Muscle of leg (tissue), 3 donors: ENCODE measurements at regions not wholly inside any gene's neighbourhood (a gene's known extent, or its start where the extent isn't known, plus 50 kb on each side); places are given as distances from the start of the nearest gene placed in this dataset.

Experiments
- DNase-seq: peaks from one replicate; pipeline ENCODE4 v3.0.0; 2013
- H3K27ac ChIP-seq: one replicate; pipeline ENCODE4 v1.5.1; 2013; ENCODE audit warnings: mild to moderate bottlenecking, low read length, control low read depth
- H3K27me3 ChIP-seq: one replicate; pipeline ENCODE4 v1.6.1; 2013; ENCODE audit warnings: low read length; ENCODE audit not compliant: control insufficient read depth, insufficient read depth
- H3K36me3 ChIP-seq: one replicate; pipeline ENCODE4 v1.6.1; 2013; ENCODE audit warnings: low read length; ENCODE audit not compliant: control insufficient read depth, insufficient read depth
- H3K4me1 ChIP-seq: one replicate; pipeline ENCODE4 v1.6.1; 2013; ENCODE audit warnings: low read length; ENCODE audit not compliant: control insufficient read depth, insufficient read depth
- H3K4me3 ChIP-seq: one replicate; pipeline ENCODE4 v1.5.1; 2013; ENCODE audit warnings: low read length, control low read depth
- H3K9me3 ChIP-seq: replicated peaks from 2 replicates; pipeline ENCODE4 v1.6.1; 2013; ENCODE audit warnings: low read depth, low read length; ENCODE audit not compliant: control insufficient read depth
- WGBS: methylation state at CpG from one replicate; pipeline ENCODE4 v1.1.5; 2013; ENCODE audit warnings: missing lambda C conversion rate; ENCODE audit not compliant: insufficient coverage; 5-methylcytosine and 5-hydroxymethylcytosine counted together

GRCh38 chr7:97495487-97495886, 236.4 kb upstream of the TAC1 start:
- Histone ChIP-seq H3K27ac (no peak overlapping the region), H3K4me3 (no peak overlapping the region), H3K27me3 (no peaks in the 10 kb centered on the region), H3K4me1 (no peaks in the 10 kb centered on the region), H3K36me3 (no peaks in the 10 kb centered on the region), H3K9me3 (no peaks in the 10 kb centered on the region)
- WGBS = 80% methylated on average over 1 of the region's 2 CpGs
- no peak for DNase-seq

- Histone ChIP-seq H3K27ac (no peak overlapping the region), H3K4me1 (no peaks in the 10 kb centered on the region), H3K27me3 (no peaks in the 10 kb centered on the region), H3K9me3 (no peaks in the 10 kb centered on the region), H3K4me3 (no peak overlapping the region), H3K36me3 (no peaks in the 10 kb centered on the region)
- DNase-seq = peak; percentile 25
- 86% methylated on average over 1 of the region's 1 CpG for WGBS
These were observed 232.7 kb upstream of the TAC1 start for GRCh38 chr7:97499204-97499603.

- no peaks in the 10 kb centered on the region for H3K4me1 ChIP-seq
- H3K9me3 ChIP-seq = no peaks in the 10 kb centered on the region
- H3K27me3 ChIP-seq = no peaks in the 10 kb centered on the region
- no peak overlapping the region for H3K27ac ChIP-seq
- H3K36me3 ChIP-seq = no peaks in the 10 kb centered on the region
- DNase-seq = no peak
- H3K4me3 ChIP-seq = no peak overlapping the region
- 96% methylated on average over 5 of the region's 10 CpGs for WGBS
These were observed 228.4 kb upstream of the TAC1 start for GRCh38 chr7:97503367-97504094.

GRCh38 chr7:97506728-97507127, 225.2 kb upstream of the TAC1 start:
- WGBS = no CpG with 5 or more reads among the region's 3 CpGs
- Histone ChIP-seq H3K9me3 (no peaks in the 10 kb centered on the region), H3K4me3 (no peak overlapping the region), H3K27ac (no peak overlapping the region), H3K36me3 (no peaks in the 10 kb centered on the region), H3K27me3 (no peaks in the 10 kb centered on the region), H3K4me1 (no peaks in the 10 kb centered on the region)
- DNase-seq = no peak

- 68% methylated on average over 2 of the region's 3 CpGs for WGBS
These were observed 219.3 kb upstream of the TAC1 start for GRCh38 chr7:97512441-97513207.

GRCh38 chr7:97513326-97513725, 218.6 kb upstream of the TAC1 start:
- H3K27me3 ChIP-seq = no peaks in the 10 kb centered on the region
- H3K27ac ChIP-seq = no peak overlapping the region
- H3K36me3 ChIP-seq = no peaks in the 10 kb centered on the region
- DNase-seq = no peak
- H3K4me3 ChIP-seq = no peak overlapping the region
- no peaks in the 10 kb centered on the region for H3K9me3 ChIP-seq
- H3K4me1 ChIP-seq = no peaks in the 10 kb centered on the region

More at GRCh38 chr7:97512441-97513207, 219.3 kb upstream of the TAC1 start:
- no peaks in the 10 kb centered on the region for H3K27me3 ChIP-seq
- no peak for DNase-seq
- no peak overlapping the region for H3K27ac ChIP-seq
- H3K36me3 ChIP-seq = no peaks in the 10 kb centered on the region
- H3K9me3 ChIP-seq = no peaks in the 10 kb centered on the region
- H3K4me1 ChIP-seq = no peaks in the 10 kb centered on the region
- no peak overlapping the region for H3K4me3 ChIP-seq

GRCh38 chr7:97541188-97541587, 190.7 kb upstream of the TAC1 start:
- Histone ChIP-seq H3K27ac (no peak overlapping the region), H3K9me3 (no peaks in the 10 kb centered on the region), H3K27me3 (no peaks in the 10 kb centered on the region), H3K4me1 (no peaks in the 10 kb centered on the region), H3K4me3 (no peak overlapping the region), H3K36me3 (no peaks in the 10 kb centered on the region)
- no peak for DNase-seq
- 91% methylated on average over 14 of the region's 14 CpGs for WGBS

GRCh38 chr7:97555857-97556421, 175.9 kb upstream of the TAC1 start:
- H3K27ac ChIP-seq = no peak overlapping the region
- no peaks in the 10 kb centered on the region for H3K4me1 ChIP-seq
- peak; percentile 1 for DNase-seq
- peaks cover 5% of the 10 kb centered on the region for H3K9me3 ChIP-seq
- H3K27me3 ChIP-seq = no peaks in the 10 kb centered on the region
- 78% methylated on average over 6 of the region's 8 CpGs for WGBS
- H3K4me3 ChIP-seq = no peak overlapping the region
- H3K36me3 ChIP-seq = no peaks in the 10 kb centered on the region

GRCh38 chr7:97565665-97566064, 166.2 kb upstream of the TAC1 start:
- H3K36me3 ChIP-seq = no peaks in the 10 kb centered on the region
- no peak overlapping the region for H3K27ac ChIP-seq
- H3K27me3 ChIP-seq = no peaks in the 10 kb centered on the region
- no peaks in the 10 kb centered on the region for H3K4me1 ChIP-seq
- no peaks in the 10 kb centered on the region for H3K9me3 ChIP-seq
- H3K4me3 ChIP-seq = no peak overlapping the region
- WGBS = 93% methylated on average over 3 of the region's 4 CpGs
- DNase-seq = no peak

GRCh38 chr7:97573065-97573464, 158.8 kb upstream of the TAC1 start:
- Histone ChIP-seq H3K9me3 (no peaks in the 10 kb centered on the region), H3K4me3 (no peak overlapping the region), H3K27me3 (no peaks in the 10 kb centered on the region), H3K27ac (no peak overlapping the region), H3K36me3 (no peaks in the 10 kb centered on the region), H3K4me1 (no peaks in the 10 kb centered on the region)
- no peak for DNase-seq
- WGBS = 100% methylated on average over 1 of the region's 2 CpGs
